Nephron (organoid): ENCODE measurements at regions not wholly inside any gene's neighbourhood (a gene's known extent, or its start where the extent isn't known, plus 50 kb on each side); places are given as distances from the start of the nearest gene placed in this dataset.
A peak's percentile ranks its signal among the peaks of the same experiment; 100 is the strongest.

Source experiments
- H3K27ac Mint-ChIP-seq, 3 experiments: 2 replicates each; pipeline ENCODE4 v1.8.0; 2020; ENCODE audit warnings: mixed read lengths in 3 of 3, mild to moderate bottlenecking in 2 of 3, moderate library complexity in 1 of 3
- H3K27me3 Mint-ChIP-seq: 2 replicates; pipeline ENCODE4 v1.8.0; 2021; ENCODE audit warnings: low read depth, mild to moderate bottlenecking, moderate library complexity, mixed read lengths
- H3K36me3 Mint-ChIP-seq: 2 replicates; pipeline ENCODE4 v1.8.0; 2020; ENCODE audit warnings: low read depth, mixed read lengths
- H3K4me1 Mint-ChIP-seq: 2 replicates; pipeline ENCODE4 v1.8.0; 2020; ENCODE audit warnings: mixed read lengths
- H3K4me3 Mint-ChIP-seq, 3 experiments: 2 replicates each; pipeline ENCODE4 v1.8.0; 2020; ENCODE audit warnings: mild to moderate bottlenecking in 3 of 3, mixed read lengths in 3 of 3, moderate library complexity in 2 of 3
- H3K9me3 Mint-ChIP-seq: 2 replicates; pipeline ENCODE4 v1.8.0; 2020; ENCODE audit warnings: mixed read lengths
- TF ChIP-seq, protein P1 (sequence below), 3 experiments: fragments of 200-600 bp; sonication (generic); IDR thresholded peaks; one replicate each; pipeline ENCODE4 v1.5.0; 2021; ENCODE audit warnings: antibody characterized with exemption in 3 of 3; ENCODE audit not compliant: unreplicated experiment in 3 of 3

DNA sequence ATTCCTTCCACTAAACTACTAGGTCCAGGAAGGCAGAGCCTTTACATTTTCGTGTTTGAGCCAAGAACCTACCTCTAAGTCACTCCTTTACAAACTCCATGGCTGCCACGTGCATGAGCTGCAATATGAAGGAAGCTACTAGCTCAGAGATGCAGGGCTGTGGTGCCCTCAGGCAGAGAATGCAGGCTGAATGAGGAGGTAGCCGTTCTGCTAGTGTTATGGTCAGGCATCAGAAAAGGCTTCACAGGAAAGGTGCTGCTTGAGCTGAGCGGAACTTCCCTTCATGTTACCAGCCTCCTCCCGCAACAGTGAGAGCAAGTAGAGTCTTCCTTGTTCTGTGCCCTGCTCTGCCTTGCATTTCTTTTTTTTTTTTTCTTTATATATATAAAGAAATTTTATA lies 148.3 kb upstream of the PACRGL start:
- Mint-ChIP-seq H3K4me1 (no peaks in the 10 kb centered on the region), H3K4me3 (no peak overlapping the region), H3K27ac (no peak overlapping the region), H3K27me3 (no peaks in the 10 kb centered on the region), H3K9me3 (no peaks in the 10 kb centered on the region), H3K36me3 (peaks cover 49% of the 10 kb centered on the region)
- TF ChIP-seq, protein P1, sequence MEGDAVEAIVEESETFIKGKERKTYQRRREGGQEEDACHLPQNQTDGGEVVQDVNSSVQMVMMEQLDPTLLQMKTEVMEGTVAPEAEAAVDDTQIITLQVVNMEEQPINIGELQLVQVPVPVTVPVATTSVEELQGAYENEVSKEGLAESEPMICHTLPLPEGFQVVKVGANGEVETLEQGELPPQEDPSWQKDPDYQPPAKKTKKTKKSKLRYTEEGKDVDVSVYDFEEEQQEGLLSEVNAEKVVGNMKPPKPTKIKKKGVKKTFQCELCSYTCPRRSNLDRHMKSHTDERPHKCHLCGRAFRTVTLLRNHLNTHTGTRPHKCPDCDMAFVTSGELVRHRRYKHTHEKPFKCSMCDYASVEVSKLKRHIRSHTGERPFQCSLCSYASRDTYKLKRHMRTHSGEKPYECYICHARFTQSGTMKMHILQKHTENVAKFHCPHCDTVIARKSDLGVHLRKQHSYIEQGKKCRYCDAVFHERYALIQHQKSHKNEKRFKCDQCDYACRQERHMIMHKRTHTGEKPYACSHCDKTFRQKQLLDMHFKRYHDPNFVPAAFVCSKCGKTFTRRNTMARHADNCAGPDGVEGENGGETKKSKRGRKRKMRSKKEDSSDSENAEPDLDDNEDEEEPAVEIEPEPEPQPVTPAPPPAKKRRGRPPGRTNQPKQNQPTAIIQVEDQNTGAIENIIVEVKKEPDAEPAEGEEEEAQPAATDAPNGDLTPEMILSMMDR (IDR thresholded peaks at IDR 0.05; ENCODE audit: unreplicated experiment in 3 of 3), result no peak

DNA sequence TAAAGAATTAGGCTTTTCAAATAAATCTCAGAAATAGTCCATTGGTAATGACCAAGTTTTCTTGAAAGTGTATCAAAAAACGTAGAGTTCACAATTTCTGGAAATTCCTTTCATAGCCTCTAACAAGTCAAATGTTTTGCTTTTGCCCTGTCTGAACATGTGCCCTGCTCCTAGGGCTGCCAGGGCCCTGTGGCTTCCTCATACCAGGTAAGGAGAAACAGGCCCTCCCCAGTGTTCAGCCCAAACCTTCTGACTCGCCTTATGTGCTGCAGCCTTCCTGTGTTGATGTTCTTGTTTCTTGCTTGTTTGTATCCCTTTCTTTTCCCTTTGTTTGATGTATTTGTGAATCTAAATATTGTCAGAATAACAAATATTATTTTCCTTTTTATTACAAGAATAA lies 146.1 kb upstream of the PACRGL start:
- H3K36me3 Mint-ChIP-seq, result peaks cover 52% of the 10 kb centered on the region
- TF ChIP-seq, protein P1 (IDR thresholded peaks at IDR 0.05; ENCODE audit: unreplicated experiment in 3 of 3), result no peak
- H3K27me3 Mint-ChIP-seq, result no peaks in the 10 kb centered on the region
- no peaks in the 10 kb centered on the region for H3K9me3 Mint-ChIP-seq
- no peak overlapping the region for H3K27ac Mint-ChIP-seq
- no peaks in the 10 kb centered on the region for H3K4me1 Mint-ChIP-seq
- H3K4me3 Mint-ChIP-seq, result no peak overlapping the region

DNA sequence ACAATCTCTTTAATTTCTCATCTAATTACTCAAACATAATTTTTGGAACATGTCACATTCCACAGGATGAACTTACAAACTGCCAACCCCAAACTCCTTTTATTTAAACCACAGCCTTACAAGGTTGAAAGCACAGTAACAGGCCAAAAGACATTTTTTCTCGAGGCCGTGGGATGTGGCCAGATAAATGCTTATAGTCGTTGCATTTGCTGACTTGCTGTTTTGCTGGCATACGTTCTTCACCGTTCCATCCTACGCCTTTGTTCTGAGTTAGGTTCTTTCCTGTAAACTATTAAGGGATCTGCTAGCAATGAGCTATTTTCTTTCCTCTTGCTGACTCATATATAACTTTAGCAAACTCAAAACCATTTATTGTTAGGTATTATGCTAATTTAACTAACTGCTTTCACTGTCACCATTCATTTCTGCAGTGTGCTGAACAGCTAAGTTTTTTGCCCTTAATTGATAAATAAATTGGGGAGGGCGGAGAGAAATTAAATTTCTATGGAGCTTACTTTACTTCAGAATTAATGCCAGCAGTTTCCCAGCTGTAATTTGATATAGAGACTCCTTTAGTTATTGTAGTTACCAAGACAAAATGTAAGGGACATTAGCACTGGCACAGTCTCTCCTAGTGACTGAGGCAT lies 135.1 kb upstream of the PACRGL start:
- Mint-ChIP-seq H3K4me1 (peaks cover 23% of the 10 kb centered on the region), H3K27ac (peak overlapping the region; percentile 73 to 90 (median 87)), H3K36me3 (peaks cover 39% of the 10 kb centered on the region), H3K27me3 (no peaks in the 10 kb centered on the region), H3K9me3 (no peaks in the 10 kb centered on the region), H3K4me3 (no peak overlapping the region)
- TF ChIP-seq, protein P1 (IDR thresholded peaks at IDR 0.05; ENCODE audit: unreplicated experiment in 3 of 3), result no peak

DNA sequence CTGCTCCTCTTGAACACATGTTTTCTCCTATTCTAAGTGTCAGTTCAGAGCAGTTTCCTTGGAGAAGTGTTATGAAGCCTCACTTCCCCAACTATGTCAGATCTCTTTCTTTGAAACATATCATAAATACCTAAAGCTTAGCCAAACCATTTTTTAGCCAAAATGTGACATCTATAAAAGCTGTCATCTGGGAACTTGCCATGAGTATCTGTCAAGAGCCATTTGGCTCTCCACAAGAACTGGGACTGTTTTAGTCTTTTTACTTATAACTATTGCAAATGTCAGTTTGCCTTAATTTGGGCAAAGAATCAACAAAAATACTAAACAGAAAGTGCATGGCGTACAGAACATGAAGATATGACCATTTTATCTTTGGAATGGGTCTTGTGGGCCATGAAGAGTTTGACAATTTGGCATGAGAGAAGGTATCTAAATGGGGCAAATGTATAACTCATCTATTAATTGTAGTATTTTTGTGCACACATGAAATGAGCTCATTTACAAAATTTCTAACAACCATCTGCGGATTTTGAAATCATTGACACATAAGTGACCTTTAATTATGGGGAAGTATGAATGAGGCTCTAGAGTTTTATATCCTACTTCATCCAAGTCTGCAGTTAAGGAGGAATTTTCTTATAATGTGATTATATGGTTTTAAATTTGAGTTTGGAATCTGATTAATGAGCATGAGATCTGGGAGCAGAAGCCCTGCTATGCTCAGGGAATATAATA lies 129.1 kb upstream of the PACRGL start:
- Mint-ChIP-seq H3K27ac (peak overlapping the region in 2 of 3 experiments; percentile 19 to 46), H3K4me1 (peaks cover 14% of the 10 kb centered on the region), H3K36me3 (peaks cover 53% of the 10 kb centered on the region), H3K27me3 (no peaks in the 10 kb centered on the region), H3K4me3 (no peak overlapping the region), H3K9me3 (no peaks in the 10 kb centered on the region)
- TF ChIP-seq, protein P1 (IDR thresholded peaks at IDR 0.05; ENCODE audit: unreplicated experiment in 3 of 3), result no peak

DNA sequence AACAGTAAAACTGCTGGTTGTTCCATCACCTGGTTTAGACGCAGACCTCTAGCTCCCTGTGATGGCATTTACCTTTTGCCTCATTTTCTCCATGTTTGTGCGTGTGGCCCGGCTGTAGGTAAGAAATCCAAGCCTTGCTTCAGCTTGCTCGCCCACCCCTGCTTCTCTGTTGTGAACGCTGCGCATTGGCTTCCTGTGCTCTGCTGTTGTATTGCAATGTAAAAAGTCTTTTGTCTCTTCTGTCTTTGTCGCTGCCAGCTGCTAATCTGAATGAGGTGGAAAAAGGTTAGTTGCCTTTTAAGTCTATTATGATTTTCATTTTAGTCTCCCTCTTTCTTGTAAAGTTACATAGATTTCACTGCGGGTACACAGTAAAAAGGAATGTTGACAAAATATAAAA lies 127.3 kb upstream of the PACRGL start:
- Mint-ChIP-seq H3K27me3 (no peaks in the 10 kb centered on the region), H3K27ac (no peak overlapping the region), H3K36me3 (peaks cover 45% of the 10 kb centered on the region), H3K9me3 (no peaks in the 10 kb centered on the region), H3K4me1 (peaks cover 18% of the 10 kb centered on the region), H3K4me3 (no peak overlapping the region)
- TF ChIP-seq, protein P1 (IDR thresholded peaks at IDR 0.05; ENCODE audit: unreplicated experiment in 3 of 3), result no peak
